Heart left ventricle (tissue), 16 donors: ENCODE measurements at regions not wholly inside any gene's neighbourhood (a gene's known extent, or its start where the extent isn't known, plus 50 kb on each side); places are given as distances from the start of the nearest gene placed in this dataset.

Source experiments
- ATAC-seq, 4 donors: fragments of 200-7000 bp; cut with Tn5 transposase; one replicate each; pipeline ENCODE4 v1.9.1; 2020 to 2022; ENCODE audit warnings: moderate library complexity in 4 of 4, mild to moderate bottlenecking in 3 of 4, moderate number of reproducible peaks in 1 of 4
- DNase-seq, 5 donors: peaks; one replicate each; pipeline ENCODE4 v3.0.0-alpha.2; 2020
- H3K27ac ChIP-seq, 12 donors: fragments of 200-600 bp; sonication (generic) in 4 of 12; one replicate each; pipeline versions ENCODE4 v1.5.0 to v1.8.0; 2016 to 2022; ENCODE audit warnings: mild to moderate bottlenecking in 2 of 12
- H3K27me3 ChIP-seq, 9 donors: fragments of 200-600 bp; sonication (generic) in 2 of 9; one replicate each; pipeline versions ENCODE4 v1.5.1 to v1.8.0; 2016 to 2022; ENCODE audit warnings: mild to moderate bottlenecking in 3 of 9
- H3K36me3 ChIP-seq, 9 donors: fragments of 200-600 bp; sonication (generic) in 2 of 9; one replicate each; pipeline versions ENCODE4 v1.5.0 to v1.8.0; 2018 to 2022; ENCODE audit warnings: mild to moderate bottlenecking in 2 of 9
- H3K4me1 ChIP-seq, 12 donors: fragments of 200-600 bp; sonication (generic) in 4 of 12; one replicate each; pipeline versions ENCODE4 v1.5.0 to v1.8.0; 2016 to 2022; ENCODE audit warnings: mild to moderate bottlenecking in 3 of 12
- H3K4me3 ChIP-seq, 12 donors: fragments of 200-600 bp; sonication (generic) in 4 of 12; one replicate each; pipeline versions ENCODE4 v1.5.0 to v1.8.0; 2017 to 2022; ENCODE audit warnings: mild to moderate bottlenecking in 9 of 12, moderate library complexity in 4 of 12
- H3K9me3 ChIP-seq, 12 donors: fragments of 200-600 bp; sonication (generic) in 4 of 12; one replicate each; pipeline versions ENCODE4 v1.5.0 to v1.8.0; 2016 to 2022; ENCODE audit warnings: mild to moderate bottlenecking in 1 of 12
- POLR2A ChIP-seq, 2 donors: fragments of 450-650 bp; IDR thresholded peaks; one replicate each; pipeline ENCODE4 v1.6.1; 2017; ENCODE audit warnings: antibody characterized with exemption in 2 of 2, mild to moderate bottlenecking in 2 of 2, moderate library complexity in 2 of 2
- WGBS, 4 donors: extraction: QIAGEN DNeasy Blood & Tissue Kit in 2 of 4; methylation state at CpG; one replicate each; pipeline versions ENCODE4 v1.1.5 to v1.1.7; 2013 to 2018; 5-methylcytosine and 5-hydroxymethylcytosine counted together
- intact Hi-C, 10 donors: fragments of 100-400 bp; cut with DNase I; formaldehyde crosslinking; loops; one replicate each; pipeline versions ENCODE4 v1.11.1 to v1.14.2; 2022
- TF ChIP-seq, protein P1 (sequence below), 12 donors: fragments of 200-600 bp; sonication (generic) in 4 of 12; IDR thresholded peaks; one replicate each; pipeline versions ENCODE4 v1.5.0 to v1.8.0; 2018 to 2022; ENCODE audit warnings: antibody characterized with exemption in 12 of 12, mild to moderate bottlenecking in 5 of 12
- donor health status: ischemic (EF 13 %, LVEDD 7.1; RV severe dilation, severe dysfunction).
- donor health status: healthy with polysubstance abuse.
- donor health status: DM: no; HTN: yes; CAD: no.
- donor health status: DM: no; HTN: no; CAD: no.
- donor health status: ischemic (EF 25% LVEDD 6.9; RV normal size, moderate dysfunction).
- donor health status: ischemic (EF 25% LVEDD 5.7; RV mildly dilated, moderate dysfunction).
- donor health status: healthy.
- donor health status: DM: yes; HTN: yes; CAD: no.
- donor health status: ischemic (EF 35%, LVEDD 5.7; RV mildly dilated, moderate dysfunction).
- donor health status: nonischemic (EF 11% LVEDD 7.7; RV severe dilation, severe dysfunction).
- donor health status: DM: yes; HTN: yes; CAD: no.
- donor health status: PGD.
- donor health status: ischemic (EF 29% LVEDD 5.4; RV normal size, mild dysfunction).
- donor health status: nonischemic (EF 23%, LVEDD 6.1; RV moderate dilation, normal function).

DNA sequence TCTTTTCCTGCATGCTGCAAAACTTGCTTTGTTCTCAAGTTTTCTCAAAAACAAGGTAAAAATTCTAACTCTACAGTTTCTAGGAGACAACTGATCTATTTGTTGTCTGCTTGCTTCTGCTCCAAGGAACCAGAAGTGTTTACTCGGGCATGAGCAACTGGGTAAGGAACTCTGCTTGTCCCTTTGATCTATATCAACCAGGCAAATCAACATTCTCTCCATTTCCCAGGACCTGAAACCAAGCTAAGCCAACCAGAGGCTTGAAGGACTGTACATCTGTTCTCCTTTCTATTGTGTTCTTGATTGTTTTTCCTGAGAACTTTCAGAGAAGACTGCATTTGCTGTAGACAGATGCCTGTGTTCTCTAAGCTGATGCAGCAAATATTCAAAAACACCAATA lies 335.0 kb upstream of the KCNH7 start:
- no peaks in the 10 kb centered on the region for H3K9me3 ChIP-seq
- intact Hi-C loops: no loop called here
- H3K27me3 ChIP-seq: no peaks in the 10 kb centered on the region
- H3K4me1 ChIP-seq: no peaks in the 10 kb centered on the region
- no peaks in the 10 kb centered on the region for H3K36me3 ChIP-seq
- no peak for ATAC-seq
- TF ChIP-seq, protein P1, sequence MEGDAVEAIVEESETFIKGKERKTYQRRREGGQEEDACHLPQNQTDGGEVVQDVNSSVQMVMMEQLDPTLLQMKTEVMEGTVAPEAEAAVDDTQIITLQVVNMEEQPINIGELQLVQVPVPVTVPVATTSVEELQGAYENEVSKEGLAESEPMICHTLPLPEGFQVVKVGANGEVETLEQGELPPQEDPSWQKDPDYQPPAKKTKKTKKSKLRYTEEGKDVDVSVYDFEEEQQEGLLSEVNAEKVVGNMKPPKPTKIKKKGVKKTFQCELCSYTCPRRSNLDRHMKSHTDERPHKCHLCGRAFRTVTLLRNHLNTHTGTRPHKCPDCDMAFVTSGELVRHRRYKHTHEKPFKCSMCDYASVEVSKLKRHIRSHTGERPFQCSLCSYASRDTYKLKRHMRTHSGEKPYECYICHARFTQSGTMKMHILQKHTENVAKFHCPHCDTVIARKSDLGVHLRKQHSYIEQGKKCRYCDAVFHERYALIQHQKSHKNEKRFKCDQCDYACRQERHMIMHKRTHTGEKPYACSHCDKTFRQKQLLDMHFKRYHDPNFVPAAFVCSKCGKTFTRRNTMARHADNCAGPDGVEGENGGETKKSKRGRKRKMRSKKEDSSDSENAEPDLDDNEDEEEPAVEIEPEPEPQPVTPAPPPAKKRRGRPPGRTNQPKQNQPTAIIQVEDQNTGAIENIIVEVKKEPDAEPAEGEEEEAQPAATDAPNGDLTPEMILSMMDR (IDR thresholded peaks at IDR 0.05): no peak
- no peak for TF ChIP-seq POLR2A (IDR thresholded peaks at IDR 0.05)
- DNase-seq: no peak
- no peak overlapping the region for H3K4me3 ChIP-seq
- WGBS, 4 donors: 70 to 84% (median 78%) methylated on average over 1 of the region's 1 CpG
- no peak overlapping the region for H3K27ac ChIP-seq

DNA sequence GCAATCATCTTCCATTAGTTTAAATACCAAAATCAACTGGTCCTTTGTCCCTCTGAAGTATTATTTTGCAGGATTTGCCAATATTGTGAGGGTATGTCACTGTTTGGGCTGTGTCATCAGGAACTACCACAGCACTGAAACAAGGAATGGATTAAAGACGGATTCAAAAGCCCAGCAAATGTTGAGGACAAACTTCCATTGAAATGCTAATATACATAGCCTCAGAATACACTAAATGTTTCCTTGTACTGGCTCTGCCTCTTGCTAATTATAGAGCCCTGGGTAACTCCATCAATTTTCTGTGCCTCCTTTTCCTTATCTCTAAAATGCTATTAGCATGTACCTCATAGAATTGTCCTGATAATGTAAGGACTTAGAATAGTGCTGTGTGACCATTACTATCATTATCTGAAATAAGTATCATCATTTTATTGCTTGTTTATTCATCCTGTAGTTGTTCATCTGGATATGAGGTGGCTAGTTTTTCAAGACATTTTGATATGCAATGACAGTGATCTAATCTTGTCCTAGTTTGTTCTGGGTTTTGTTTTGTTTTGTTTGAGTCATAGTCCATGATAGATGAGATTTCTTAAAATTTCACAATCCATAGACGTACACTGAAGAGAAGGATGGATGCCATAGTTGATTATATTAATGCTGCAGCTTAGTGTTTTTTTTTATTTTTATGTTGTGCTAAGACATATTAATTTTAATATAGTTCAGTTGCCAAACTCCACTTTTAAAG lies 333.4 kb upstream of the KCNH7 start:
- no peaks in the 10 kb centered on the region for H3K4me1 ChIP-seq
- no peak for ATAC-seq
- no peaks in the 10 kb centered on the region for H3K9me3 ChIP-seq
- intact Hi-C loops: no loop called here
- H3K36me3 ChIP-seq: no peaks in the 10 kb centered on the region
- no peak overlapping the region for H3K4me3 ChIP-seq
- H3K27me3 ChIP-seq: no peaks in the 10 kb centered on the region
- TF ChIP-seq, protein P1 (IDR thresholded peaks at IDR 0.05): no peak
- no peak for TF ChIP-seq POLR2A (IDR thresholded peaks at IDR 0.05)
- DNase-seq: no peak
- 75 to 81% (median 76%) methylated on average over 2 of the region's 2 CpGs for WGBS, 4 donors
- H3K27ac ChIP-seq: no peak overlapping the region

DNA sequence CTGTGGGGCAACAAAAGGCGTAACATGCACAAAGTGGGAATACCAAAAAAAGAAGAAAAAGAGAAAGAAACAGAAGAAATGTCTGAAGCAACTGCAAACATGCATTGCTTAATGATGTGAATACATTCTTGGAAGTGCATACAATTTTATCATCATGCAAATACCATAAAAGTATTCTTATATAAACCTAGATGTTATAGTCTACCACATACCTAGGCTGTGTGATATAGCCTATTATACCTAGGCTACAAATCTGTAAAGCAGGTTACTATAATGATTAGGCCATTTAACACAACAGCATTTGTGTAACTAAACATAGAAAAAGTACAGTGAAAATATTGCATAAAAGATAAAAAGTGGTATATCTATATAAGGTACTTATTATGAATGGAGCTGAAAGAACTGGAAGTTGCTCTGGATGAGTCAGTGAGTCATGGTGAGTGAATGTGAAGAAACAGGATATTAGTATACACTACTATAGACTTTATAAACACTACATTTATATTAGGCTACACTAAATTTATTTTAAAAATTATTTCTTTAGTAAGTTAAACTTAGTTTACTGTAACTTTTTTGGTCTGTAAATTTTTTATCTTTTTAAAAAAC lies 319.4 kb upstream of the KCNH7 start:
- TF ChIP-seq POLR2A (IDR thresholded peaks at IDR 0.05): no peak
- TF ChIP-seq, protein P1 (IDR thresholded peaks at IDR 0.05): no peak
- ATAC-seq (no peak), DNase-seq (no peak)
- H3K36me3 ChIP-seq: no peaks in the 10 kb centered on the region
- H3K4me1 ChIP-seq: no peaks in the 10 kb centered on the region
- H3K27ac ChIP-seq: no peak overlapping the region
- H3K4me3 ChIP-seq: no peak overlapping the region
- no peaks in the 10 kb centered on the region for H3K27me3 ChIP-seq
- H3K9me3 ChIP-seq: no peaks in the 10 kb centered on the region
- intact Hi-C loops: no loop called here
- WGBS, 4 donors: 96 to 100% (median 100%) methylated on average over 1 of the region's 1 CpG

DNA sequence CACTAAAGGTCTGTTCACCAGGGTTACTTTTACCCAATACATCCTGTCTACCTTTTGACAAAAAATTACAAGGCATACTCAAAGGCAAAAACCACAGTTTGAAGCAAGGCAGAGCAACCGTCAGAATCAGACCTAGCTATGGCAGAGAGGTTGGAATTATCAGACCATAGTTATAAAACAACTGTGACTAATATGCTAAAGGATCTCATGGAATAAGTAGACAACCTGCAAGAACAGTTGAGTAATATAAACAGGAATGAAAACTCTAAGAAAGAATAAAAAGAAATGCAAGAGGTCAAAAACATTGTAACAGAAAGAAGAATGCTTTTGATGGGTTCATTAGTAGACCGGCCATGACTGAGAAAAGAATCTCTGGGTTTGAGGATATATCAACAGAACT lies 318.8 kb upstream of the KCNH7 start:
- Histone ChIP-seq H3K4me1 (no peaks in the 10 kb centered on the region), H3K9me3 (no peaks in the 10 kb centered on the region), H3K27ac (no peak overlapping the region), H3K36me3 (no peaks in the 10 kb centered on the region), H3K4me3 (no peak overlapping the region), H3K27me3 (no peaks in the 10 kb centered on the region)
- WGBS, 4 donors: 91 to 96% (median 95%) methylated on average over 2 of the region's 2 CpGs
- ATAC-seq (no peak), DNase-seq (no peak)
- intact Hi-C loops: no loop called here
- no peak for TF ChIP-seq POLR2A (IDR thresholded peaks at IDR 0.05)
- TF ChIP-seq, protein P1 (IDR thresholded peaks at IDR 0.05): no peak
